Colonic mucosa (tissue), 4 donors: ENCODE measurements at regions not wholly inside any gene's neighbourhood (a gene's known extent, or its start where the extent isn't known, plus 50 kb on each side); places are given as distances from the start of the nearest gene placed in this dataset.

Source experiments
- DNase-seq: peaks from one replicate; pipeline ENCODE4 v3.0.0-alpha.2; 2020
- H3K27ac ChIP-seq: fragments of 200-600 bp; one replicate; pipeline ENCODE4 v1.8.0; 2021
- H3K27me3 ChIP-seq: fragments of 200-600 bp; one replicate; pipeline ENCODE4 v1.8.0; 2021
- H3K36me3 ChIP-seq: fragments of 200-600 bp; one replicate; pipeline ENCODE4 v1.8.0; 2021
- H3K4me1 ChIP-seq: fragments of 200-600 bp; one replicate; pipeline ENCODE4 v1.8.0; 2021; ENCODE audit warnings: mild to moderate bottlenecking
- H3K4me3 ChIP-seq: fragments of 200-600 bp; one replicate; pipeline ENCODE4 v1.8.0; 2021
- H3K9ac ChIP-seq, 2 donors: one replicate each; pipeline ENCODE4 v1.7.0; 2013; ENCODE audit warnings: control low read depth in 2 of 2, low read depth in 2 of 2, low read length in 2 of 2
- H3K9me3 ChIP-seq: fragments of 200-600 bp; one replicate; pipeline ENCODE4 v1.8.0; 2021
- intact Hi-C: fragments of 100-400 bp; cut with DNase I; formaldehyde crosslinking; loops from one replicate; pipeline ENCODE4 v1.14.1; 2022
- TF ChIP-seq, protein P1 (sequence below): fragments of 200-600 bp; IDR thresholded peaks from one replicate; pipeline ENCODE4 v1.8.0; 2022; ENCODE audit warnings: antibody characterized with exemption, mild to moderate bottlenecking
- donor health status: healthy.
- donor health status: DM: no; HTN: no; CAD: no.
- donor health status: DM: no; HTN: no; CAD: no.

DNA sequence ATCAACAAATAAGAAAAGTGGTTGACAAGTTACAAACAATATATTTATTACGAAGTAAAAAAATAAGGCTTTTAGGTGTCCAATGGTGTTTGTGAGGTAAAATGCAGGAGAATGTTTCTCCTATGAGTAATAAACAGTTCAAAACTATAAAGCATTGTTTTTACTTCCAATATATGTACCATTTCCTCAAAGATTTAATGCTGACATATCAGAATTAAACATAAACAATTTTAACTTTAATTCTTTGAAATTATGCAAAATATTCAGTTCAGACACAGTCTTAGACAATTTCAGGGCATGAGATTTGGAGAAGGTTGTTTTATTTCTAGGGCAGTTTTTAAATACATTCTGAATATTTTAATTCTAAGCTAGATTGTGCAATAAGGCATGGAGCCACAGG lies 602.5 kb upstream of the DPPA4 start:
- no peak overlapping the region for H3K27ac ChIP-seq
- DNase-seq, result no peak
- no peaks in the 10 kb centered on the region for H3K4me1 ChIP-seq
- H3K9ac ChIP-seq, result no peak overlapping the region
- no peaks in the 10 kb centered on the region for H3K9me3 ChIP-seq
- no peaks in the 10 kb centered on the region for H3K27me3 ChIP-seq
- H3K36me3 ChIP-seq, result no peaks in the 10 kb centered on the region
- TF ChIP-seq, protein P1, sequence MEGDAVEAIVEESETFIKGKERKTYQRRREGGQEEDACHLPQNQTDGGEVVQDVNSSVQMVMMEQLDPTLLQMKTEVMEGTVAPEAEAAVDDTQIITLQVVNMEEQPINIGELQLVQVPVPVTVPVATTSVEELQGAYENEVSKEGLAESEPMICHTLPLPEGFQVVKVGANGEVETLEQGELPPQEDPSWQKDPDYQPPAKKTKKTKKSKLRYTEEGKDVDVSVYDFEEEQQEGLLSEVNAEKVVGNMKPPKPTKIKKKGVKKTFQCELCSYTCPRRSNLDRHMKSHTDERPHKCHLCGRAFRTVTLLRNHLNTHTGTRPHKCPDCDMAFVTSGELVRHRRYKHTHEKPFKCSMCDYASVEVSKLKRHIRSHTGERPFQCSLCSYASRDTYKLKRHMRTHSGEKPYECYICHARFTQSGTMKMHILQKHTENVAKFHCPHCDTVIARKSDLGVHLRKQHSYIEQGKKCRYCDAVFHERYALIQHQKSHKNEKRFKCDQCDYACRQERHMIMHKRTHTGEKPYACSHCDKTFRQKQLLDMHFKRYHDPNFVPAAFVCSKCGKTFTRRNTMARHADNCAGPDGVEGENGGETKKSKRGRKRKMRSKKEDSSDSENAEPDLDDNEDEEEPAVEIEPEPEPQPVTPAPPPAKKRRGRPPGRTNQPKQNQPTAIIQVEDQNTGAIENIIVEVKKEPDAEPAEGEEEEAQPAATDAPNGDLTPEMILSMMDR, result no peak
- H3K4me3 ChIP-seq, result no peak overlapping the region
- intact Hi-C loops, result no loop called here

DNA sequence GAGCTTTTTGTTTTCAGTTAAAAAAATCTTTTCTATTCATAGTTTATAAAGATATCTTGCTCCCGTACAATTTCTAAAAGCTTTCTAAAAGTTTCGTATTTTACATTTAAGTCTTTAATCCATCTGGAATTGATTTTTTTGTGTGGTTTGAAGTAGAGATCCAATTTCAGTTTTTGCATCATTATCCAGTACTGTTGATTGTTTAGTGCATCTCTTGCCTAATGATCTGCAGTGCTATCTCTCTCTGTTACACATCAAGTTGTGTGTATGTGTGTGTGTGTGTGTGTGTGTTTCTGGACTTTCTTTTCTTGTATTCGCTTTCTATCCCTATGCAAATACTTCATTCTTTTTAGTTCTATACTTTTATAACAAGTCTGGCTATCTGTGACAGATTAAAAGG lies 605.8 kb upstream of the DPPA4 start:
- no peaks in the 10 kb centered on the region for H3K36me3 ChIP-seq
- TF ChIP-seq, protein P1, result no peak
- intact Hi-C loops, result no loop called here
- DNase-seq, result no peak
- H3K4me3 ChIP-seq, result no peak overlapping the region
- H3K9me3 ChIP-seq, result no peaks in the 10 kb centered on the region
- no peak overlapping the region for H3K27ac ChIP-seq
- H3K9ac ChIP-seq, result no peak overlapping the region
- no peaks in the 10 kb centered on the region for H3K27me3 ChIP-seq
- H3K4me1 ChIP-seq, result no peaks in the 10 kb centered on the region

DNA sequence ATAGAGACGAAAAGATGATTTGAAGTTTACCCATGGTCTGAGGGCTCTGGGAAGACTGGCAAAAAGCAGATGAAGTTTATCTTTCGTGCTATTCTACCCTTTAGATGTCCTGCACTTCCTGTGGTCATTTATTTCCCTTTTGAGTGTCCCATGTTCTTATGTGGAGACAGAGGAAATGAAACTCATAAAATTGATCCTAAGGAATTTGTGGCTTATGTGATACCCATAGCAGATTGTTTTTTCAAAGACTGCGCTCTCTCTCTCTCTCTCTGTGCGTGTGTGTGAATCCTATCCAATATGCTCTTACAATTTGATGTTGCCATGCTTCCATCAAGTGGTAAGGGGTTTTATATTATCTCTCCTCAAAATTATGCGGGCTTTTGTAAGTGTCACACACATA lies 607.5 kb upstream of the DPPA4 start:
- Histone ChIP-seq H3K36me3 (no peaks in the 10 kb centered on the region), H3K27me3 (no peaks in the 10 kb centered on the region), H3K27ac (no peak overlapping the region), H3K4me3 (no peak overlapping the region), H3K9me3 (no peaks in the 10 kb centered on the region), H3K4me1 (no peaks in the 10 kb centered on the region), H3K9ac (no peak overlapping the region)
- TF ChIP-seq, protein P1, result no peak
- no peak for DNase-seq
- intact Hi-C loops, result no loop called here

DNA sequence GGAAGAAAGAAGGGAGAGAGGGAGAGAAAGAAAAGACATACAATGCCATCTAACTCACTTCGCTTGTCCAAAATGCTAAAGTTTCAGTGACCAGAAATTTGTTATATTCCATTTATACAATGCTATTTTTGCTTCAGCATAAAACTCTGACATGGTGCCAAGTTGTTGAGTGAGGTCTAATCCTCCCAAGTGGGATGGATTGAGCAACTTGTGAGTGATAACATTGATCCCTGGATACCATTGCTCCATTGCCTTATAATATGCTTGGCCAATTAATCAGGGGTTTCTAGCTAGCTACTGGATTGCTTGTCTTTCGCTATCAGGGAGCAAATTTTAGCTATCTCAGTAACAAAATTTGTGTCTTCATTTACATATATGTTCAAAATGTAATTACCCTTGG lies 615.6 kb upstream of the DPPA4 start:
- DNase-seq, result no peak
- Histone ChIP-seq H3K27ac (no peak overlapping the region), H3K4me3 (no peak overlapping the region), H3K27me3 (no peaks in the 10 kb centered on the region), H3K36me3 (no peaks in the 10 kb centered on the region), H3K9ac (no peak overlapping the region), H3K9me3 (no peaks in the 10 kb centered on the region), H3K4me1 (no peaks in the 10 kb centered on the region)
- TF ChIP-seq, protein P1, result no peak
- intact Hi-C loops, result no loop called here

DNA sequence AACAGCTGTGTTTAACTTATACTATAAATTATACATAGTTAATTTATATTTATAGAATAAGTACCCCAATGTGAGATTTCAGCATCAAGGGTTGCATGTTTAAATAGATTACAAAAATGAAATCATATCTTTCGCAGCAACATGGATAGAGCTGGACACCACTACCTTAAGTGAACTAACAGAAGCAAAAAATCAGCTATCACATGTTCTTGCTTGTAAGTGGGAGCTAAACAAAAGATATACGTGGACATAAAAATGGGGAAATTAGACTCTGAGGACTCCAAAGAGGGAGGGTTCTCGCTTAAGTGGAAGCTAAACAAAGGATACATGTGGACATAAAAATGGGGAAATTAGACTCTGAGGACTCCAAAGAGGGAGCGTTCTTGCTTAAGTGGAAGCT lies 626.5 kb upstream of the DPPA4 start:
- H3K4me3 ChIP-seq, result no peak overlapping the region
- no peaks in the 10 kb centered on the region for H3K9me3 ChIP-seq
- no peaks in the 10 kb centered on the region for H3K27me3 ChIP-seq
- H3K36me3 ChIP-seq, result no peaks in the 10 kb centered on the region
- H3K9ac ChIP-seq, result no peak overlapping the region
- no peaks in the 10 kb centered on the region for H3K4me1 ChIP-seq
- no peak overlapping the region for H3K27ac ChIP-seq
- intact Hi-C loops, result no loop called here
- DNase-seq, result no peak
- TF ChIP-seq, protein P1, result no peak

DNA sequence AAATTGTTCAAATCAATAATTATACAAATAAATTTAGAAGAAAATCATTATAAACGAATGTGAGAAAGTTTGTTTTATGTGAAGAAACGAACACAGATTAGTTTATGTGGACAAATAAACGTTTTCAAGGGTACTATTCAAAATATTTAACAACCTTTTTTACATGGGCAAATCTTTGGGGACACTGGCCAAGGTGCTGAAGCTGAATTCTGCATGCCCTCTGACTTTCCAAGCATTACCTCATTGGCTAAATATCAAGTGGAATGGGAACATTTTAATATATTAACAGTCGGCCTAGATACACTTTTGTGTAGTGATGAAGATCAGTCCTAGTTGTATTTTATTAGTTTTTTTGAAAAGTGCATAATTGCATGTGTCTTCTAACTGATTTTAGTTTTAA lies 636.4 kb upstream of the DPPA4 start:
- Histone ChIP-seq H3K27ac (no peak overlapping the region), H3K36me3 (no peaks in the 10 kb centered on the region), H3K4me1 (no peaks in the 10 kb centered on the region), H3K9ac (no peak overlapping the region), H3K4me3 (no peak overlapping the region), H3K9me3 (no peaks in the 10 kb centered on the region), H3K27me3 (no peaks in the 10 kb centered on the region)
- intact Hi-C loops, result no loop called here
- TF ChIP-seq, protein P1, result no peak
- DNase-seq, result no peak
